ENCODE measurements at regions not wholly inside any gene's neighbourhood (a gene's known extent, or its start where the extent isn't known, plus 50 kb on each side); places are given as distances from the start of the nearest gene placed in this dataset.

GRCh38 chr20:40938020-40938419, 90.6 kb upstream of the TOP1 start:
- H2AFZ ChIP-seq (ENCODE audit: low read depth, low read length), result no peak overlapping the region
- no peak overlapping the region for H3K27ac ChIP-seq (ENCODE audit: low read length, poor library complexity, severe bottlenecking)
- H4K91ac ChIP-seq (ENCODE audit: low read length), result no peak overlapping the region
- no peak overlapping the region for H3K4me3 ChIP-seq (ENCODE audit: insufficient read depth in 1 of 2, low read depth in 1 of 2, low read length in 2 of 2)
- H2BK120ac ChIP-seq (ENCODE audit: low read depth, low read length), result no peak overlapping the region
- H3K27me3 ChIP-seq (ENCODE audit: control insufficient read depth in 1 of 2, insufficient read depth in 1 of 2, low read length in 2 of 2), result peaks cover 0 to 3% of the 10 kb centered on the region in 2 experiments
- no peak for DNase-seq
- H3K23ac ChIP-seq (ENCODE audit: low read length in 2 of 2), result no peak overlapping the region
- no peaks in the 10 kb centered on the region for H3K4me1 ChIP-seq (ENCODE audit: control insufficient read depth, insufficient read depth, low read depth, low read length)
- H2AK5ac ChIP-seq (ENCODE audit: low read length, severe bottlenecking), result no peak overlapping the region
- no peak overlapping the region for H3K4me2 ChIP-seq (ENCODE audit: low read length, poor library complexity, severe bottlenecking)
- no peak overlapping the region for H2BK5ac ChIP-seq (ENCODE audit: low read depth, low read length, poor library complexity, severe bottlenecking)
- no peak overlapping the region for H3K14ac ChIP-seq (ENCODE audit: low read length in 2 of 2)
- no peak overlapping the region for H4K8ac ChIP-seq (ENCODE audit: low read length)
- H2BK15ac ChIP-seq (ENCODE audit: low read depth, poor library complexity, severe bottlenecking), result no peak overlapping the region
- 77% methylated on average over 4 of the region's 4 CpGs for WGBS
- no peaks in the 10 kb centered on the region for H3K36me3 ChIP-seq (ENCODE audit: control insufficient read depth in 1 of 2, insufficient read depth in 2 of 2, low read depth in 1 of 2, low read length in 2 of 2)
- H3K9me3 ChIP-seq (ENCODE audit: control insufficient read depth, low read length), result peaks cover 5% of the 10 kb centered on the region
- no peak overlapping the region for H3K4ac ChIP-seq (ENCODE audit: low read depth in 1 of 2, low read length in 2 of 2)
- no peak overlapping the region for H3K18ac ChIP-seq (ENCODE audit: low read depth in 1 of 2, low read length in 2 of 2)
- no peak overlapping the region for H3K9ac ChIP-seq (ENCODE audit: low read length)
- H2BK12ac ChIP-seq (ENCODE audit: low read length in 2 of 2), result no peak overlapping the region
- H3K79me1 ChIP-seq (replicated peaks; ENCODE audit: low read length, poor library complexity, severe bottlenecking), result no peaks in the 10 kb centered on the region

DNA sequence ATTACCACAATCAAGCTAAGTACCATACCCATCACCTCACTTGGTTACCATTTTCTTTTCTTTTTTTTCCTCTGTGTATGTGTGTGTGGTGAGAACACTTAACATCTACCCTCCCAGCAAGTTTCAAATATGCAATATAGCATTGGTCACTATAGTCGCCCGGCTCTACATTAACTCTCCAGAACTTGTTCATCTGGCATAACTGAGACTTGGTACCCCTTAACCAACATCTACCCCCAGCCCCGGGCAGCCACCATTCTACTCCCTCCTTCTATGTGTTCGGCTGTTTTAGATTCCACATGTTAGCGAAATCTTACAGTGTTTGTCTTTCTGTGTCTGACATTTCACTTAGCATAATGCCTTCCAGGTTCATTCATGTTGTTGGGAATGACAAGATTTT, 89.0 kb upstream of the TOP1 start:
- Histone ChIP-seq H2BK12ac (ENCODE audit: low read length in 2 of 2) (no peak overlapping the region), H2AFZ (ENCODE audit: low read depth, low read length) (no peak overlapping the region), H3K18ac (ENCODE audit: low read depth in 1 of 2, low read length in 2 of 2) (no peak overlapping the region), H3K36me3 (ENCODE audit: control insufficient read depth in 1 of 2, insufficient read depth in 2 of 2, low read depth in 1 of 2, low read length in 2 of 2) (no peaks in the 10 kb centered on the region), H3K4ac (ENCODE audit: low read depth in 1 of 2, low read length in 2 of 2) (no peak overlapping the region), H2BK120ac (ENCODE audit: low read depth, low read length) (no peak overlapping the region), H3K4me1 (ENCODE audit: control insufficient read depth, insufficient read depth, low read depth, low read length) (no peaks in the 10 kb centered on the region), H4K8ac (ENCODE audit: low read length) (no peak overlapping the region), H3K9ac (ENCODE audit: low read length) (no peak overlapping the region), H3K4me2 (ENCODE audit: low read length, poor library complexity, severe bottlenecking) (no peak overlapping the region), H3K4me3 (ENCODE audit: insufficient read depth in 1 of 2, low read depth in 1 of 2, low read length in 2 of 2) (no peak overlapping the region), H2BK15ac (ENCODE audit: low read depth, poor library complexity, severe bottlenecking) (no peak overlapping the region), H3K27ac (ENCODE audit: low read length, poor library complexity, severe bottlenecking) (no peak overlapping the region), H3K79me1 (replicated peaks; ENCODE audit: low read length, poor library complexity, severe bottlenecking) (no peaks in the 10 kb centered on the region), H3K9me3 (ENCODE audit: control insufficient read depth, low read length) (no peaks in the 10 kb centered on the region), H4K91ac (ENCODE audit: low read length) (no peak overlapping the region), H2AK5ac (ENCODE audit: low read length, severe bottlenecking) (no peak overlapping the region), H3K14ac (ENCODE audit: low read length in 2 of 2) (no peak overlapping the region), H2BK5ac (ENCODE audit: low read depth, low read length, poor library complexity, severe bottlenecking) (no peak overlapping the region), H3K27me3 (ENCODE audit: control insufficient read depth in 1 of 2, insufficient read depth in 1 of 2, low read length in 2 of 2) (peaks cover 0 to 9% of the 10 kb centered on the region in 2 experiments), H3K23ac (ENCODE audit: low read length in 2 of 2) (no peak overlapping the region)
- WGBS, result 98% methylated on average over 4 of the region's 5 CpGs
- DNase-seq, result no peak

DNA sequence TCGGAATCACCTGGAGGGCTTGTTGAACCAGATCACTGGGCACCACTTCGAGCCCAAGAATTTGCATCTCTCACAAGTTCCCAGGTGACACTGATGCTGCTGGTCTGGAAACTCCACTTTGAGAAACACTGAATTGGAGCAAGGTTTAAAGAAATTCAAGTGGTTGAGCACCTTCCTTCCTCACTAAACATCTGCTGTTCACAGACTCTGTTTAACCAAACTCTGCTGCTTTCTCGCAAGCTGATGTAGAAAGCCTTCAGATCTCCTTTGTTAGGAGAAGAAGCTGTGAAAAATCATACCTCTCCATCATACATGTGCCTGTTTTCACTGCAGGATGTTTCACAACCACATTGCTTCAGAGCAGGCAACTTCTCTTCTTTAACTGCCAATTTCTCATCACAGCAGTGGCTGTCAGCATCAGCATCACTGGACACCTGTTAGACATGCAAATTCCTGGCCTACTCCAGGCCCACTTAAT, 87.5 kb upstream of the TOP1 start:
- H4K8ac ChIP-seq (ENCODE audit: low read length), result no peak overlapping the region
- DNase-seq, result no peak
- no peak overlapping the region for H3K18ac ChIP-seq (ENCODE audit: low read depth in 1 of 2, low read length in 2 of 2)
- peaks cover 6 to 22% of the 10 kb centered on the region in 2 experiments for H3K27me3 ChIP-seq (ENCODE audit: control insufficient read depth in 1 of 2, insufficient read depth in 1 of 2, low read length in 2 of 2)
- H2BK12ac ChIP-seq (ENCODE audit: low read length in 2 of 2), result no peak overlapping the region
- H2BK5ac ChIP-seq (ENCODE audit: low read depth, low read length, poor library complexity, severe bottlenecking), result no peak overlapping the region
- no peak overlapping the region for H3K4me2 ChIP-seq (ENCODE audit: low read length, poor library complexity, severe bottlenecking)
- no peak overlapping the region for H4K91ac ChIP-seq (ENCODE audit: low read length)
- no peak overlapping the region for H3K9ac ChIP-seq (ENCODE audit: low read length)
- H3K79me1 ChIP-seq (replicated peaks; ENCODE audit: low read length, poor library complexity, severe bottlenecking), result no peaks in the 10 kb centered on the region
- H3K14ac ChIP-seq (ENCODE audit: low read length in 2 of 2), result no peak overlapping the region
- H2AFZ ChIP-seq (ENCODE audit: low read depth, low read length), result no peak overlapping the region
- 98% methylated on average over 2 of the region's 3 CpGs for WGBS
- H3K4me3 ChIP-seq (ENCODE audit: insufficient read depth in 1 of 2, low read depth in 1 of 2, low read length in 2 of 2), result no peak overlapping the region
- H3K36me3 ChIP-seq (ENCODE audit: control insufficient read depth in 1 of 2, insufficient read depth in 2 of 2, low read depth in 1 of 2, low read length in 2 of 2), result no peaks in the 10 kb centered on the region
- no peak overlapping the region for H2BK15ac ChIP-seq (ENCODE audit: low read depth, poor library complexity, severe bottlenecking)
- no peak overlapping the region for H2AK5ac ChIP-seq (ENCODE audit: low read length, severe bottlenecking)
- no peaks in the 10 kb centered on the region for H3K9me3 ChIP-seq (ENCODE audit: control insufficient read depth, low read length)
- H3K23ac ChIP-seq (ENCODE audit: low read length in 2 of 2), result no peak overlapping the region
- no peak overlapping the region for H2BK120ac ChIP-seq (ENCODE audit: low read depth, low read length)
- no peak overlapping the region for H3K27ac ChIP-seq (ENCODE audit: low read length, poor library complexity, severe bottlenecking)
- no peak overlapping the region for H3K4ac ChIP-seq (ENCODE audit: low read depth in 1 of 2, low read length in 2 of 2)
- no peaks in the 10 kb centered on the region for H3K4me1 ChIP-seq (ENCODE audit: control insufficient read depth, insufficient read depth, low read depth, low read length)

- no peak for DNase-seq
- peaks cover 6 to 23% of the 10 kb centered on the region in 2 experiments for H3K27me3 ChIP-seq (ENCODE audit: control insufficient read depth in 1 of 2, insufficient read depth in 1 of 2, low read length in 2 of 2)
- no peaks in the 10 kb centered on the region for H3K36me3 ChIP-seq (ENCODE audit: control insufficient read depth in 1 of 2, insufficient read depth in 2 of 2, low read depth in 1 of 2, low read length in 2 of 2)
- H2AFZ ChIP-seq (ENCODE audit: low read depth, low read length), result no peak overlapping the region
- H2BK120ac ChIP-seq (ENCODE audit: low read depth, low read length), result no peak overlapping the region
- no peak overlapping the region for H3K23ac ChIP-seq (ENCODE audit: low read length in 2 of 2)
- no peak overlapping the region for H3K27ac ChIP-seq (ENCODE audit: low read length, poor library complexity, severe bottlenecking)
- H3K4me1 ChIP-seq (ENCODE audit: control insufficient read depth, insufficient read depth, low read depth, low read length), result no peaks in the 10 kb centered on the region
- H2BK5ac ChIP-seq (ENCODE audit: low read depth, low read length, poor library complexity, severe bottlenecking), result no peak overlapping the region
- no peak overlapping the region for H3K9ac ChIP-seq (ENCODE audit: low read length)
- no peak overlapping the region for H3K14ac ChIP-seq (ENCODE audit: low read length in 2 of 2)
- WGBS, result 68% methylated on average over 4 of the region's 4 CpGs
- no peak overlapping the region for H3K4ac ChIP-seq (ENCODE audit: low read depth in 1 of 2, low read length in 2 of 2)
- H3K4me2 ChIP-seq (ENCODE audit: low read length, poor library complexity, severe bottlenecking), result no peak overlapping the region
- no peak overlapping the region for H4K91ac ChIP-seq (ENCODE audit: low read length)
- no peak overlapping the region for H4K8ac ChIP-seq (ENCODE audit: low read length)
- H3K4me3 ChIP-seq (ENCODE audit: insufficient read depth in 1 of 2, low read depth in 1 of 2, low read length in 2 of 2), result no peak overlapping the region
- no peaks in the 10 kb centered on the region for H3K79me1 ChIP-seq (replicated peaks; ENCODE audit: low read length, poor library complexity, severe bottlenecking)
- H2BK15ac ChIP-seq (ENCODE audit: low read depth, poor library complexity, severe bottlenecking), result no peak overlapping the region
- H2BK12ac ChIP-seq (ENCODE audit: low read length in 2 of 2), result no peak overlapping the region
- no peak overlapping the region for H3K18ac ChIP-seq (ENCODE audit: low read depth in 1 of 2, low read length in 2 of 2)
- H3K9me3 ChIP-seq (ENCODE audit: control insufficient read depth, low read length), result no peaks in the 10 kb centered on the region
- no peak overlapping the region for H2AK5ac ChIP-seq (ENCODE audit: low read length, severe bottlenecking)
Measured at GRCh38 chr20:40942006-40942405, 86.6 kb upstream of the TOP1 start.

All from mesenchymal stem cell (in vitro differentiated cells and primary cell).